GM21717 (cell line): ENCODE measurements at regions not wholly inside any gene's neighbourhood (a gene's known extent, or its start where the extent isn't known, plus 50 kb on each side); places are given as distances from the start of the nearest gene placed in this dataset.
"Not testable (repeated sequence)": the region's sequence is repeated elsewhere in the genome, so short reads cannot be mapped to it uniquely, and the experiment has no call there.

Experiments used
- ATAC-seq: cut with Tn5 transposase; IDR thresholded peaks from one replicate; pipeline ENCODE4 v1.9.1; 2021; ENCODE audit warnings: mild to moderate bottlenecking, moderate library complexity; ENCODE audit not compliant: unreplicated experiment

GRCh38 chr14:106349678-106350457 is 823.5 kb downstream of the TMEM121 start:
- not testable (repeated sequence) for ATAC-seq

GRCh38 chr14:106355007-106355791 is 828.8 kb downstream of the TMEM121 start:
- ATAC-seq, result not testable (repeated sequence)

- ATAC-seq, result not testable (repeated sequence)
Observed at GRCh38 chr14:106355881-106356642, 829.7 kb downstream of the TMEM121 start.

DNA sequence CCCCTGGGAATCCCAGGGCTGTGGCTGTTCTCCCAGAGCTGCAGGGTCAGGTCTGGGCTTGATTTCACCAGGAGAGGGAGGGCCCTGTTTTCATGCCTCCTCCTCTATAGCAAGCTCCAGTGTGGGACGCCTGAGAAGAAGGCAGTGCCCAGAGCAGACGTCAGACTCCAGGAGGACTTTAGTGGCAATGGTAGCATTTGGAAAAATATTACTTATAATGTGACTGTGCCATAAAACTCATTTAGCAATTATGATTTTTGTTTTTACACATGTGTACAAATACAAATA is 830.2 kb downstream of the TMEM121 start:
- ATAC-seq, result not testable (repeated sequence)

GRCh38 chr14:106359157-106359887 is 832.9 kb downstream of the TMEM121 start:
- not testable (repeated sequence) for ATAC-seq

GRCh38 chr14:106365371-106365770 is 839.0 kb downstream of the TMEM121 start:
- ATAC-seq, result not testable (repeated sequence)

- ATAC-seq, result not testable (repeated sequence)
Observed at GRCh38 chr14:106365894-106366293, 839.5 kb downstream of the TMEM121 start.

GRCh38 chr14:106366971-106367370 is 840.6 kb downstream of the TMEM121 start:
- not testable (repeated sequence) for ATAC-seq

DNA sequence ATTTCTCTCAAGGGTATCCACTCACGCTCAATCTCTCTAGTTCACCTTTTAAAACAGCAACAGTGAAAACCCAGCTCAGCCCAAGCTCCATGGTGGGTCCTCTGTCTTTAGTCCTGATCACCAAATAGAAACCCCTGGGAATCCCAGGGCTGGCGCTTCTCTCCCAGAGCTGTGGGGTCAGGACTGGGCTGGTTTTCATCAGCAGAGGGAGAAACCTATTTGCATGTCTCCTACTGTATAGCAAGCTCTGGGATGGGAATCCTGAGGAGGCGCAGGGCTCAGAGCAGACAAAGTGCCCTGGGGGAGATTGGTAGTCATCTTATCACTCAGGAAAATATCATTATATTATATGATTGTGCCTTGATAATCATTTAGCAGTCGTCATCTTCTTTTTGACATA is 843.1 kb downstream of the TMEM121 start:
- ATAC-seq, result not testable (repeated sequence)

DNA sequence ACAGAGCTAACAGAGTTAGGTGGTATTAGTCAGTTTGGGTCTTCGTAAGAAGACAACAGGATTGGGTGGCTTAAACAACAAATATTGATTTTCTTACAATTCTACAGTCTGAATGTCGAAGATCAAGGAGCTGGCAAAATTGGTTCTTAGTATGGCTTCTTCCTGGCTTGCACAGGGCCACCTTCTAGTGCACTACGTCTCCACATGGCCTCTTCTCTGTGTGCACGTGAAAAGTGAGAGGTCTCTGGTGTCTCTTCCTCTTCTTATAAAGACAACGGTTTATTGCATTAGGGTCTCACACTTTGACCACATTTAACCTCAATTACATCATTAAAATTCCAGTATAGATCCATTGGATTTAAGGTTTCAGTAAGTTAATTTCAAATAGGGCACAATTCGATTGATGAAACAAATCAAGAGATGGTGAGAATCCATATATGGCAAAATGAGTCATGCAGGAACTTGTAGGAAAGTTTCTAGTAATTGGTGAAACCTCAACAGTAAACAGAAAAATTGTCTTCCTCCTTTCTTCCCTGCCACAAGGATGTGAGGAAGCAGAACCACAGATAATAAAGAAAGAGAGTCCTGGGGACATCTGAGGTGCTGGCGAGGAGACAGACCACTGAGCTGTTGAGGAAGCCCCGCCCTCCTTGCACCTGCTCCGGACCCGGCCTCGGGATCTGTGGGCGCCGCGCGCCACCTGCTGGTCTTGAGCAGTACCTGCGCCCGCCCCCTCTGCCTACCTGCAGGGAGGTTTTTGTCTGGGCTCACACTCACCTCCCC is 846.7 kb downstream of the TMEM121 start:
- ATAC-seq, result peak; percentile 64

- not testable (repeated sequence) for ATAC-seq
Observed at GRCh38 chr14:106373653-106374110, 847.3 kb downstream of the TMEM121 start.

DNA sequence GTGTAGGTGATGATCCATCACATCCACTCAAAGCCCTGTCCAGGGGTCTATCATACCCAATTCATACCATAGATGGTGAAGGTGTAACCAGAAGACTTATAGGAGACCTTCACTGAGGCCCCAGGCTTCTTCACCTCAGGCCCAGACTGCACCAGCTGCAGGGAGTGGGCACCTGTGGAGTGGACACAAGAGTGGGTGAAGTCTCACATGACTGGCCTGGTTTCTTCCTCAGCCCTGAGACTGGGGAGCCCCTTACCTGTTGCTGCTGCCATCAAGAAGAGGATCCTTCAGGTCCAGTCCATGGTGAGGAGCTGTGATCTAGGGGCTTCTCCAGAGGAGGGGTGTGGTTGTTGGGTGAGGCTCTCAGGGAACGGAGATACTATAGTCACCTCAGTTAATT is 851.0 kb downstream of the TMEM121 start:
- no peak for ATAC-seq

- ATAC-seq, result no peak
Observed at GRCh38 chr14:106378191-106378590, 851.8 kb downstream of the TMEM121 start.

GRCh38 chr14:106380740-106381139 is 854.4 kb downstream of the TMEM121 start:
- no peak for ATAC-seq

DNA sequence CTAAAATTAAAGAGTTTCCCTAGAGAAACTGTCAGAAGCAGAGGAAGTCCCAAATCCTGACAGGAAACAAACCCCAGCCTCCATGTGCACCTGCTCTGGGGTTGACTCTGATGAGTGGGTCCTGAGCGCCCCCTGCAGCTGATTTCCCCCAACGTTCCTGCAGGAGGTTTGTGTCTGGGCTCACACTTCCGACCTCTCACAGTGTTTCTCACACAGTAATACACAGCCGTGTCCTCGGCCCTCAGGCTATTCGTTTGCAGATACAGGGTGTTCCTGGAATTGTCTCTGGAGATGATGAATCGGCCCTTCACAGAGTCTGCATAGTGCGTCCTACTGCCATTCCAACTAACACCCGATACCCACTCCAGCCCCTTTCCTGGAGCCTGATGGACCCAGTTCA is 862.8 kb downstream of the TMEM121 start:
- ATAC-seq, result not testable (repeated sequence)

DNA sequence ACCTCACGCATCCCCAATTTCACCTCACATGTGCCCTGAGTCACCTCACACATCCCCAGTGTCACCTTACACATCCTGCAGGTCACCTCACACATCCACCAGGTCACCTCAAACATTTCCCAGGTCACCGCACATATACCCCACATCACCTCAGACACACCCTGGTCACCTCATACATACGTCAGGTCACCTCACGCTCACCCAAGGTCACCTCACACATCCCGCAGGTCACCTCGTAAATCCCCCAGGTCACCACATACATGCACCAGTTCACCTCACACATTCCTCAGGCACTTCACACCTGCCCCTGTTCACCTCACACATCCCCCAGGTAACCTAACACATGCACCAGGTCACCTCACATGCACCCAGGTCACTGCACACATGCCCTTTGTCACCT is 864.0 kb downstream of the TMEM121 start:
- ATAC-seq, result no peak

DNA sequence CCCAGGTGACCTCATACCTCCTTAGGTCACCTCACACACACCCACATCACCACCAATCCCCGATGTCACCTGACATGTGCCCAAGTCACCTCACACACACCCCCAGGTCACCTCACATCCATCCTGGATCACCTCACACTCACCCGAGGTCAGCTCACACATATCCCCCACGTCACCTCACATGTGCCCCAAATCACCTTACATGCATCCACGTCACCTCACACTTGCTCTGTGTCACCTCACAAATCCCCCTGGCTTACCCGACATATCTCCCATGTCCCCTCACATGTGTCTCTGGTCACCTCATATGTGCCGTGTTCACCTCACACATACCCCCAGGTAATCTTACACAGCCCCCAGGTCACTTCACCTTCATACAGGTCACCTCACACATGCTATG is 864.6 kb downstream of the TMEM121 start:
- no peak for ATAC-seq

- ATAC-seq, result no peak
Observed at GRCh38 chr14:106393742-106394141, 867.4 kb downstream of the TMEM121 start.

- no peak for ATAC-seq
Observed at GRCh38 chr14:106395456-106396050, 869.2 kb downstream of the TMEM121 start.
